ENCODE measurements at regions not wholly inside any gene's neighbourhood (a gene's known extent, or its start where the extent isn't known, plus 50 kb on each side); places are given as distances from the start of the nearest gene placed in this dataset.
"Not testable (repeated sequence)": the region's sequence is repeated elsewhere in the genome, so short reads cannot be mapped to it uniquely, and the experiment has no call there.

DNA sequence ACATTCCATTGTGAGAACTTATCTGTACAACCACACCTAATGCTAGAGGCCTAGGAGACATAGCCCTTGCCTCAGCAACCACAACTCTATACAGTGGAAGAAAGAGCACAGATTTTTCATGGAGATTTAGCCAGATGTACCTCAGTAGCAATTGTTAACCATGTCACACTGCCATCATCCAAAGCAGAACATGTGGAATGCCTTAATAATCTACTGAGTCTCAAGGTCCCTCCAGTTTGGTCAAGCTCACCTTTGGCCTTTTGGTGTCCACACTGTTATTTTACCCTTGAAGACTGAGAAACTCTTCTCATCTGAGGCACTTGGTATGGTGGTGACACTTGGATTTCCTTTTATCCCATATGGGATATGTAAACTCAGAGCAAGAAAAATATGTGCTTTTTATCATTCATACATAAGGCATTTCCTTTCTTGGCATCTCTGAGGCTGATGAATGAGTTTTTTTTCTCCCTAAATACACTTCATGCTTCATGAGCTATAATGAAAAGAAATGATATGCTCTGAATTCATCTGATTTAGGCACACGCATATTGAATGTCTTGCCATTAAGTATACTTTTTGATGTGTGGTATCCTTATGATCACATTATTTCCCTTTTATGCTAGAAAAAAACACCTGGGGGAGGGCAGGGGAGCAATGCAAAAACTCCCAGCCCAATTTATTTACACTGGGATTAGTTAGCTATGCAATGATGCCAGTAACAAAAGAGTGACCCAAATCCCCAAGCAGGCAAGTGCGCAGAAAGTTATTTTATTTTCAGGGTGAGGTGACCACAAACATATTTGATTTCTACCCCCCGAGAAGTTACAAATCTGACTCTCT is 63.3 kb upstream of the ME3 start (continued):
- TF ChIP-seq, protein P1, sequence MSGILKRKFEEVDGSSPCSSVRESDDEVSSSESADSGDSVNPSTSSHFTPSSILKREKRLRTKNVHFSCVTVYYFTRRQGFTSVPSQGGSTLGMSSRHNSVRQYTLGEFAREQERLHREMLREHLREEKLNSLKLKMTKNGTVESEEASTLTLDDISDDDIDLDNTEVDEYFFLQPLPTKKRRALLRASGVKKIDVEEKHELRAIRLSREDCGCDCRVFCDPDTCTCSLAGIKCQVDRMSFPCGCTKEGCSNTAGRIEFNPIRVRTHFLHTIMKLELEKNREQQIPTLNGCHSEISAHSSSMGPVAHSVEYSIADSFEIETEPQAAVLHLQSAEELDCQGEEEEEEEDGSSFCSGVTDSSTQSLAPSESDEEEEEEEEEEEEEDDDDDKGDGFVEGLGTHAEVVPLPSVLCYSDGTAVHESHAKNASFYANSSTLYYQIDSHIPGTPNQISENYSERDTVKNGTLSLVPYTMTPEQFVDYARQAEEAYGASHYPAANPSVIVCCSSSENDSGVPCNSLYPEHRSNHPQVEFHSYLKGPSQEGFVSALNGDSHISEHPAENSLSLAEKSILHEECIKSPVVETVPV (CRISPR knock-in tag; IDR thresholded peaks at IDR 0.05): no peak
- TF ChIP-seq ZC3H10 (CRISPR knock-in tag; IDR thresholded peaks at IDR 0.05): no peak
- no peak for TF ChIP-seq CSDC2 (CRISPR knock-in tag; IDR thresholded peaks at IDR 0.05)
- TF ChIP-seq SNAI2 (CRISPR knock-in tag; IDR thresholded peaks at IDR 0.05): no peak
- no peak for TF ChIP-seq TCF4 (CRISPR knock-in tag; IDR thresholded peaks at IDR 0.05; ENCODE audit: borderline replicate concordance)
- TF ChIP-seq ISL1 (CRISPR knock-in tag; IDR thresholded peaks at IDR 0.05): no peak

DNA sequence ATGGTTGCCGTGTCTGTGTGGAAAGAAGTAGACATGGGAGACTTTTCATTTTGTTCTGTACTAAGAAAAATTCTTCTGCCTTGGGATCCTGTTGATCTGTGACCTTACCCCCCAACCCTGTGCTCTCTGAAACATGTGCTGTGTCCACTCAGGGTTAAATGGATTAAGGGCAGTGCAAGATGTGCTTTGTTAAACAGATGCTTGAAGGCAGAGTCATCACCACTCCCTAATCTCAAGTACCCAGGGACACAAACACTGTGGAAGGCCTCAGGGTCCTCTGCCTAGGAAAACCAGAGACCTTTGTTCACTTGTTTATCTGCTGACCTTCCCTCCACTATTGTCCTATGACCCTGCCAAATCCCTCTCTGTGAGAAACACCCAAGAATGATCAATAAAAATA is 60.3 kb upstream of the ME3 start:
- ATAC-seq: not testable (repeated sequence)

DNA sequence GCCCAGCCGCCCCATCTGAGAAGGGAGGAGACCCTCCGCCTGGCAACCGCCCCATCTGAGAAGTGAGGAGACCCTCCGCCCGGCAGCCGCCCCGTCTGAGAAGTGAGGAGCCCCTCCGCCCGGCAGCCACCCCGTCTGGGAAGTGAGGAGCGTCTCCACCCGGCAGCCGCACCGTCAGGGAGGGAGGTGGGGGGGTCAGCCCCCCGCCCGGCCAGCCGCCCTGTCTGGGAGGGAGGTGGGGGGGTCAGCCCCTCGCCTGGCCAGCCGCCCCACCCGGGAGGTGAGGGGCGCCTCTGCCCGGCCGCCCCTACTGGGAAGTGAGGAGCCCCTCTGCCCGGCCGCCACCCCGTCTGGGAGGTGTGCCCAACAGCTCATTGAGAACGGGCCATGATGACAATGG is 59.9 kb upstream of the ME3 start:
- not testable (repeated sequence) for ATAC-seq

DNA sequence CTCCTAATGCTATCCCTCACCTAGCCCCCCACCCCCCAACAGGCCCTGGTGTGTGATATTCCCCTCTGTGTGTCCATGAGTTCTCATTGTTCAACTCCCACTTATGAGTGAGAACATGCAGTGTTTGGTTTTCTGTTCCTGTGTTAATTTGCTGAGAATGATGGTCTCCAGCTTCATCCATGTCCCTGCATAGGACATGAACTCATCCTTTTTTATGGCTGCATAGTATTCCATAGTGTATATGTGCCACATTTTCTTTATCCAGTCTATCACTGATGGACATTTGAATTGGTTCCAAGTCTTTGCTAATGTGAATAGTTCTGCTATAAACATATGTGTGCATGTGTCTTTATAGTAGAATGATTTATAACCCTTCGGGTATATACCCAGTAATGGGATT is 57.2 kb upstream of the ME3 start:
- ATAC-seq: not testable (repeated sequence)

DNA sequence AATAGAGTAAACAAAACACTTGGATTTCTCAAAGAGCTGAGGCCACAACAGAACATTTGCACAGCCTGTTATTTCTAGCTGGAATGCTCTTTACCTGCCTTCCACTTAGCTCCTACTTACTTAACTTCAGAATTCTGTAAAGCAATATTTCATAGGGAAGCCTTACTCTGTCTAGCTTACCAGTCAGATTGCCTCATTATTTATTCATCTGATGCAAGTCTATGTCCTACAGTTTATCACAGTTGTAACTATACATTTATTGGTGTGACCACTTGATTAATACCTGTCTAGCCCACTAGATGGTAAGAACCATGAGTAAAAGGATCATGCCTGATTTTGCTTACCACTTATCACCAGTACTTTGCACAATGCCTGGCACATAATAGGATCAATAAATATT is 56.1 kb upstream of the ME3 start:
- no peak for ATAC-seq

DNA sequence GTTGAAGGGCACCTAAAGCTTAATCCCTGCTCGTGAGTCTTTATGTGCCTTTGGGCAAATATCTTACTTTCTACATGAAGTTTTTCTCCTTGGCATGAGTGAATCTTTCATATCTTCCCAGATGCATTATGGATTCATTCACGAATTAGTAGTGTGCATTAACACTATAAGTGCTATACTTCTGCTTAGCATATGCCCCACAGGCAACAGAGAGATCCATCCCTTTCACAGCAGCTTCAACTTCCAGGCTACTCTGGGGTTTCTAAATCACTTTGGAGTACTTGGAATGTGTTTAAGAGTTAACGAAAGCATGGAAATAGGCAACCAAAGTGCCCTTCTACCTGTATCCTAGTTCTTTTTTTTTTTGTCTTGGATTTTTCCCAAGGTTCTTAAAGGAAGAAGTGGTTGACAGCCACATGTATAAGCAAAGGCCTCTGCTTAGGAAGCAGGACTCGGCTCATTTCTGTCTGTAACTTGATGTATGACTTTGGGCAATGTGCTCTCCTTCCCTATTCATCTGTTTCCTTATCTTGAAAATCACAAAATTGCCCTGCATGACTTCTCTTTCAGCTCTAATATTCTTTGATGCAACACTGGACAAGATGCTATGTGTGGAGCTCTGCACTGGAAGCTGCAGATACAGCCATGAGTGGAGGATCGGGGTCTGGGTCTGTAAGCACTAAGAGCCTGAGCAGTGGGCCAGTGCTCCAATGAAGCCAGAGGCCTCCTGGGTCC is 54.5 kb upstream of the ME3 start:
- TF ChIP-seq BACH2 (CRISPR knock-in tag; IDR thresholded peaks at IDR 0.05; ENCODE audit: borderline replicate concordance) (no peak), SNAI2 (CRISPR knock-in tag; IDR thresholded peaks at IDR 0.05) (no peak)
- peak; percentile 86 for ATAC-seq

More for the DNA sequence above, 56.1 kb upstream of the ME3 start:
- TF ChIP-seq, protein P2, sequence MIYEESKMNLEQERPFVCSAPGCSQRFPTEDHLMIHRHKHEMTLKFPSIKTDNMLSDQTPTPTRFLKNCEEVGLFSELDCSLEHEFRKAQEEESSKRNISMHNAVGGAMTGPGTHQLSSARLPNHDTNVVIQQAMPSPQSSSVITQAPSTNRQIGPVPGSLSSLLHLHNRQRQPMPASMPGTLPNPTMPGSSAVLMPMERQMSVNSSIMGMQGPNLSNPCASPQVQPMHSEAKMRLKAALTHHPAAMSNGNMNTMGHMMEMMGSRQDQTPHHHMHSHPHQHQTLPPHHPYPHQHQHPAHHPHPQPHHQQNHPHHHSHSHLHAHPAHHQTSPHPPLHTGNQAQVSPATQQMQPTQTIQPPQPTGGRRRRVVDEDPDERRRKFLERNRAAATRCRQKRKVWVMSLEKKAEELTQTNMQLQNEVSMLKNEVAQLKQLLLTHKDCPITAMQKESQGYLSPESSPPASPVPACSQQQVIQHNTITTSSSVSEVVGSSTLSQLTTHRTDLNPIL (CRISPR knock-in tag; IDR thresholded peaks at IDR 0.05; ENCODE audit: low read depth): no peak
- TF ChIP-seq, protein P3, sequence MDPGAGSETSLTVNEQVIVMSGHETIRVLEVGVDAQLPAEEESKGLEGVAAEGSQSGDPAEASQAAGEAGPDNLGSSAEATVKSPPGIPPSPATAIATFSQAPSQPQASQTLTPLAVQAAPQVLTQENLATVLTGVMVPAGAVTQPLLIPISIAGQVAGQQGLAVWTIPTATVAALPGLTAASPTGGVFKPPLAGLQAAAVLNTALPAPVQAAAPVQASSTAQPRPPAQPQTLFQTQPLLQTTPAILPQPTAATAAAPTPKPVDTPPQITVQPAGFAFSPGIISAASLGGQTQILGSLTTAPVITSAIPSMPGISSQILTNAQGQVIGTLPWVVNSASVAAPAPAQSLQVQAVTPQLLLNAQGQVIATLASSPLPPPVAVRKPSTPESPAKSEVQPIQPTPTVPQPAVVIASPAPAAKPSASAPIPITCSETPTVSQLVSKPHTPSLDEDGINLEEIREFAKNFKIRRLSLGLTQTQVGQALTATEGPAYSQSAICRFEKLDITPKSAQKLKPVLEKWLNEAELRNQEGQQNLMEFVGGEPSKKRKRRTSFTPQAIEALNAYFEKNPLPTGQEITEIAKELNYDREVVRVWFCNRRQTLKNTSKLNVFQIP (CRISPR knock-in tag; IDR thresholded peaks at IDR 0.05; ENCODE audit: borderline replicate concordance, low read depth): no peak
- no peak for TF ChIP-seq ZNF565 (CRISPR knock-in tag; conservative IDR thresholded peaks at IDR 0.05; ENCODE audit: low read depth)
- TF ChIP-seq OSR1 (CRISPR knock-in tag; IDR thresholded peaks at IDR 0.05): no peak
- TF ChIP-seq BACH2 (CRISPR knock-in tag; IDR thresholded peaks at IDR 0.05; ENCODE audit: borderline replicate concordance): no peak
- no peak for TF ChIP-seq SNAI2 (CRISPR knock-in tag; IDR thresholded peaks at IDR 0.05)
- TF ChIP-seq ZFP3 (CRISPR knock-in tag; IDR thresholded peaks at IDR 0.05): no peak
- no peak for TF ChIP-seq TOX (CRISPR knock-in tag; IDR thresholded peaks at IDR 0.05; ENCODE audit: borderline replicate concordance)
- no peak for TF ChIP-seq ARNTL (CRISPR knock-in tag; IDR thresholded peaks at IDR 0.05; ENCODE audit: borderline replicate concordance, low read depth)
- TF ChIP-seq GLIS3 (CRISPR knock-in tag; IDR thresholded peaks at IDR 0.05): no peak
- no peak for TF ChIP-seq ESRRG (CRISPR knock-in tag; IDR thresholded peaks at IDR 0.05)
- TF ChIP-seq, protein P1 (CRISPR knock-in tag; IDR thresholded peaks at IDR 0.05): no peak
- TF ChIP-seq ZC3H10 (CRISPR knock-in tag; IDR thresholded peaks at IDR 0.05): no peak
- no peak for TF ChIP-seq TCF4 (CRISPR knock-in tag; IDR thresholded peaks at IDR 0.05; ENCODE audit: borderline replicate concordance)
- TF ChIP-seq ZNF8 (CRISPR knock-in tag; IDR thresholded peaks at IDR 0.05): no peak
- TF ChIP-seq PPARA (CRISPR knock-in tag; IDR thresholded peaks at IDR 0.05; ENCODE audit: borderline replicate concordance): no peak
- no peak for TF ChIP-seq ISL1 (CRISPR knock-in tag; IDR thresholded peaks at IDR 0.05)
- no peak for TF ChIP-seq ZNF70 (CRISPR knock-in tag; IDR thresholded peaks at IDR 0.05)
